GM12873 (cell line): ENCODE measurements at regions not wholly inside any gene's neighbourhood (a gene's known extent, or its start where the extent isn't known, plus 50 kb on each side); places are given as distances from the start of the nearest gene placed in this dataset.

Experiments
- TF ChIP-seq, protein P1 (sequence below): IDR thresholded peaks from 2 replicates; pipeline ENCODE4 v1.5.1; 2012; ENCODE audit warnings: low read depth, mild to moderate bottlenecking, moderate library complexity, low read length, control low read depth; ENCODE audit not compliant: insufficient read depth; ENCODE audit errors: missing control alignments

DNA sequence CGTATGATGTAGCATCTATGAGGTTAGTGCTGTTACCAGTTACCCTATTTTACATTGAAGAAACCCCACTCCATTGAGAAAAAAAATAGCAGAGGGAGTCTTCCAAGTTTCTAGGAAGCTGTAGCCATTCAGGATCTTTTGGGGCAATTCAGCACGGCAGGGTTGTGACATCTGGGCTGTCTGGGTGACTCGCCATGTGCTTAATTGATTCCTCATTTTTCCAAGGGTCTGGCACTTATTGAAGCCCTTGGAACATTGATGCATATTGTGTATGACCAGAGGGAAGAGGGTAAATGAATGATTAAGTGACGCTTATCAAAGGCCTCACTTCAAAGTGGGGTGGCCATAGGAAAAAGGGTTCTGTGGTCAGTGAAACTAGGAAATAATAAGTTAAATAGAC lies 248.7 kb downstream of the ARHGAP12 start:
- TF ChIP-seq, protein P1, sequence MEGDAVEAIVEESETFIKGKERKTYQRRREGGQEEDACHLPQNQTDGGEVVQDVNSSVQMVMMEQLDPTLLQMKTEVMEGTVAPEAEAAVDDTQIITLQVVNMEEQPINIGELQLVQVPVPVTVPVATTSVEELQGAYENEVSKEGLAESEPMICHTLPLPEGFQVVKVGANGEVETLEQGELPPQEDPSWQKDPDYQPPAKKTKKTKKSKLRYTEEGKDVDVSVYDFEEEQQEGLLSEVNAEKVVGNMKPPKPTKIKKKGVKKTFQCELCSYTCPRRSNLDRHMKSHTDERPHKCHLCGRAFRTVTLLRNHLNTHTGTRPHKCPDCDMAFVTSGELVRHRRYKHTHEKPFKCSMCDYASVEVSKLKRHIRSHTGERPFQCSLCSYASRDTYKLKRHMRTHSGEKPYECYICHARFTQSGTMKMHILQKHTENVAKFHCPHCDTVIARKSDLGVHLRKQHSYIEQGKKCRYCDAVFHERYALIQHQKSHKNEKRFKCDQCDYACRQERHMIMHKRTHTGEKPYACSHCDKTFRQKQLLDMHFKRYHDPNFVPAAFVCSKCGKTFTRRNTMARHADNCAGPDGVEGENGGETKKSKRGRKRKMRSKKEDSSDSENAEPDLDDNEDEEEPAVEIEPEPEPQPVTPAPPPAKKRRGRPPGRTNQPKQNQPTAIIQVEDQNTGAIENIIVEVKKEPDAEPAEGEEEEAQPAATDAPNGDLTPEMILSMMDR: no peak

GRCh38 chr10:31678575-31679516 lies 249.8 kb downstream of the ARHGAP12 start:
- TF ChIP-seq, protein P1: no peak

DNA sequence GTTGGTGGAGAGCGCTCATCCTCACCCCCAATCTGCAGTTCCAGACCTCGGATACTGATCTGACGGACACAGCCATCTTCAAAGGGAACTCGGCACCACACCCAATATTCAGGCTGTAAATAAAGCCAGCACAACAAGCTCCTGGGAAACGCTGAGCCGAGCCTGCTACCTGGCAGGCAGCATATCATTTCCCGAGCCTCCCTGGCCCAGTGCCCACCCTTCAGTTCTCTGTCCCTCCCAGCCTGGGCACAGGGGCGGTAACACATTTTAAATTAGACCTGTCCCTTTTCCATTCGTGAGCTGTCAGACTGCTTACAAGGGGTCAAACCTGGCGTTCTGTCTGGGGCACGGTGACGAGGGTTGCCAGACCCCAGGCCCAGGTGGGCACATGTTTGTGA lies 250.5 kb downstream of the ARHGAP12 start:
- TF ChIP-seq, protein P1: no peak

- TF ChIP-seq, protein P1: no peak
These were observed 251.2 kb downstream of the ARHGAP12 start for GRCh38 chr10:31677195-31678138.

DNA sequence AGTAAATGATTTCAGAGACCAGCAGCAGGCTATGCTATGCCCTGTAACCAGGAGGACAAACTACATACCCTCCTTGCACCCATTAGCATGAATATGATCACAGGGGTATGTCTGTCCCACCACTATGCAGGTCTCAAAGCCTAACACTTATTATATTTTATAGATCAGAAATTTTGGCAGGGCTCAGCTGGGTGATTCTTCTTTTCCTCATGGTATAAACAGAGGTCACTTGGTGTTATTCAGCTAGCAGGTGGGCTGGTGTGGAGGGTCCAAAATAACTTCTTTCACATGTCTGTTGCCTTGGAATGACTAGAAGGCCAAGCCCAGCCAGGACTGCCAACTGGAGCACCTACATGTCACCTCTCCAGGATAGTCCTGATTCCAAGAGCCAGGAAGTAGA lies 252.9 kb downstream of the ARHGAP12 start:
- TF ChIP-seq, protein P1: no peak

DNA sequence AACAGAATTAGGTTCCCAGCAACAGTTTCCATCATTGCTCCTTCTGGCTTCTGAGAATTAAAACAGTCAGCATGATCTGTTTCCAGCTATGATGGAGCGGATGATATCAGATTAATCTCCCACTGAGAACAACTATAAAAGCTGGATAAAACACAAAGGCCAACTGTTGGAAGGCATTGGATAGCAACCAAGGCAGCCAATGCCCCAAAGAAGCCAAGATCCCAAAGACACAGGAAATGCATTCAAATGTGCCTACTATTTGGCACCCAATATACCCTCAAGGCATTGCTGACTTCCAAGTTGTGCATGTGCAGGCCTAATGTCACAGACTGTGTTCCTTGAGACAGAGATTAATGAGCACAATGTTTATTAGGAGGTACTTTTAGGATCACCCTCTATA lies 259.3 kb downstream of the ARHGAP12 start:
- TF ChIP-seq, protein P1: no peak

DNA sequence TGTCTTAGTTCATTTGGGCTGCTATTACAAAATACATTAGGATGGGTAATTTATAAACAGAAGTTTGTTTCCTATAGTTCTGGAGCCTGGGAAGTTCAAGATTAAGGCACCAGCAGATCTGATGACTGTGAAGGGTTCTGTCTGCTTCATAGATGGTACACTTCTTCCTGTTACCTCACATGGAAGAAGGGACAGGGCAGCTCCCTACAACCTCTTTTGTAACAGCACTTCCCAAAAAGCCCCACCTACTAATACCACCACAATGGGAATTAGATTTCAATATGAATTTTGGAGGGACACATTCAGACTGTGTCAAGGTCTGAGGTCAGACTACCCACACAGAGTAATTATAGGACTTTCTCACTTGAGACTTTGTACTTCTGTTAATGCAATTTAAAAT lies 260.3 kb downstream of the ARHGAP12 start:
- TF ChIP-seq, protein P1: no peak
